Ammon's horn (tissue), 1 donor: ENCODE measurements at regions not wholly inside any gene's neighbourhood (a gene's known extent, or its start where the extent isn't known, plus 50 kb on each side); places are given as distances from the start of the nearest gene placed in this dataset.

Experiments
- DNase-seq: peaks from one replicate; pipeline ENCODE4 v3.0.0-alpha.2; 2016; ENCODE audit warnings: low spot score

DNA sequence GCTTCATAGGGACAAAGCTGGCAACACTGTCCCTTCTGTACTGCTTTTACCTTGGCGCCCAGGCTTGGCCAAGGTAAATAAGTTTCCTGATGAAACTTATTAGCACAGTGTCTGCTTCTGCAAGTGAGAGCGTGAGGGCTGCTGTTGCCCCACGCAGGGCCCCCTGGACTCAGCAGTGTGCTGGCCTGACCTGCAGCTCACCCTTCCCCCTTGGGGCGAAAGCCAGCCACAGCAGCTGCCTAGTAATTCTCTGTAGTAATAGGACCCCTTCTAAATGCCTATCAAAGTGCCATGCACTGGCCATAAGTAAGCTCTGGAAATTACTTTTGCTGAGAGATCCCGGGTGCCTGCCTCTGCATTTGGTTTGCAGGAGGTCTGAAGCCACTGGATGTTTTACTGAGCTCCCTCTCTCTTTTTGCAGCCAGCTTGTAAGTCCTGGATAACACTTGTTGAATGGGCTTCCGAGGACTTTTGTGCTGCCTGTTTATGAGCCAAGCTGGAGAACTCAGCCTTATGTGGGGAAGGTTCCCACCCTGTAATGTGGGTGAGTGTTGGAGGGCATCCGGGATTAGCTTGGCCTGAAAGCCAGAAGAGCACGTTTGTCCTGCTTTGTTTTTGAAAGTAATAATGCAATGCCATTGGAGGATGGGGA lies 293.9 kb downstream of the C7orf25 start:
- DNase-seq = no peak

DNA sequence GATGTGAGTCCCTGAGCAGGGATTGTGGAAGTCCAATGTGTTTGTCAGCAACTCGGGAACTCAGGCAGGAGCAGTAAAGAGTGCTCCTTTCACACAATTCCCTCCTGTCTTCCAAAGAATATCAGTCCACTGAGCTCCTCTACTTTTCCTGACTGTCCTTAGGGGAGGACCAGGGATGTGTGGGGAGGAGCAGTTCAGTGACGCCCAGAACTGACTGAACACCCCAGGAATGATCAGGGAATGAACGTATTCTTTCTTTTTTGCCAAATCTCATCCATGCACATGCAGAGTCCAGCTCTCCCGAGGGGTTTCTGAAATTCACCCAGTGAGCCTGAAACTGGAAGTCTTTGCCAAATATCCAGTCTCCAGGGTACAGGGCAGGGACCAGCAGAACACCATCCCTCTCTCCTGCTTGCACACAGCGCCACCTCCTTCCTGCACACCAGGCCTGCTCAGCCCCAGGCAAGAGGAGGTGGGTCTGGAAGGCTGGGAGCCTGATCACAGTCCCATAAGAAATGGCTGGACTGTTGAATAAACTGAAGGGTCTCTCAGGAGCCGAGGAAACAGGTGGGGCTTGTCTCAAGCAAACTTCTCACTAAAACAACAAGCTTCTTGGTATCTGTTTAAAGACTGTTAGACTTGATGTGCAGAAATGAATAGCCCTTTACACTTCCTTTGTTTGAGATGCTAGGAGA lies 294.7 kb downstream of the C7orf25 start:
- DNase-seq = no peak

DNA sequence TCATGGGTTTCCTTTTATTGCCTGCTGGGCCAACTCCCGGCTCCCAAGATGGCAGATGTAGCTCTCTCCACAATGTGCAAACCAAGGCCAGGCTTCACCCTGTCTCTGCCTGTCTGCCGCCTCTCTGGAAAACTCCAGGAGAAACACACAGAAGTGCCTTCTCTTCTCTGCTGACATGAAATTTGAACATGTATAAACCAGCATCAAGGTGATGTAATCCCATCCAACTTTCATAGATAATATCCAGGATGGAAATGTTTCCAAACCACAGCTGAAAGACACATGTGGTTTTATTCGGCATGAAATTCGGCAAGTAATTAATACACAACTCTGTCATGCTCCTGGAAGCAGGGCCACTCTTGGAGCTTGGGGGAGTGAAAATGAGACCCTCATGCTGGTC lies 297.2 kb downstream of the C7orf25 start:
- DNase-seq = no peak

DNA sequence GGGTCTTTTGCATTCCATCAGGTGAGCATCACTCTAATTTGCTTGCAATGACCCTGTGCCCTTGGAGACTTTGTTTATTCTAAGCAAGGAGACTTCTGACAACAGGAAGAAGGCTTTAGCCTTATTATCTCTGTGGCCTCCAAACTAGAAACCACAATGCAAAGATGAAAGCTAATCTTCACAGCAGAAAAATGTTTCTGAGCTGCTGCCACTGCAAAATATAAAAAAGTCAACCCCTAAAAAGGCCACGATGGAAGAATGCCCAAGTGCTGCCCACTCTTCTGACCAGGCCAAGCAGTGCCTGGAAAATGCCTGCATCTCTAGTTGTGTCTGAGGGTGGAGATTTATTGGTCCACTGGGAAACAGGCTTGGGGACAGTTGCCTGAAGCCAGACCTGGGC lies 299.9 kb downstream of the C7orf25 start:
- DNase-seq = no peak

DNA sequence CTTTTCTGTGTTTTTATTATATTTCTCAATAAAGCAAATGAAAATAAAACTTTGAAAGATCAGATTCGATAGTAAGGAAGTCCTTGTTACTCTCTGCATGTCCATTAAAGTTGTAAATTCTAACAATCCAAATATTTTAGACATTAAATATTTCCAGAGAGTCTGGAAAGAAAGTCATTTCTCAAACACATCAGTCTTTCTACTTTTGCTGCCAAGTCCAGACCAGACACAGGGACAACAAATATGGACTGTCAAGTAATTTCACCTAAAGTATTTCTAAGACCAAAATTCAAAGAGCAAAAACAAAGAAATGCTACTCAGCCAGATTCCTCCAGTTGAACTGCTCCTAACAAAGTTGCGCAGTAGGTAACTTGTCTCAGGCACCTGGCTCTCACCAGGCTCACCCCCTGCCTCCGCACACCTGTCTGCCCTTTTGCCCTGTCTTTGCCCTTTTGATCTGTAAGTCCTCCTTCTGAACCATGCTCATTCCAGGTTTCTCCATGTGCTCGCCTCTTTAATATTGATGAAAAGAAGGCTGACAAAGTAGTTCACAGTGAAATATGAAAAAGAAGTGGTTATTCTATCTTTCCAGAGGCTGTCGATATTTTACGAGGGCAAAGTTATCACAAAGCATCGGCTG lies 300.5 kb downstream of the C7orf25 start:
- DNase-seq = no peak

DNA sequence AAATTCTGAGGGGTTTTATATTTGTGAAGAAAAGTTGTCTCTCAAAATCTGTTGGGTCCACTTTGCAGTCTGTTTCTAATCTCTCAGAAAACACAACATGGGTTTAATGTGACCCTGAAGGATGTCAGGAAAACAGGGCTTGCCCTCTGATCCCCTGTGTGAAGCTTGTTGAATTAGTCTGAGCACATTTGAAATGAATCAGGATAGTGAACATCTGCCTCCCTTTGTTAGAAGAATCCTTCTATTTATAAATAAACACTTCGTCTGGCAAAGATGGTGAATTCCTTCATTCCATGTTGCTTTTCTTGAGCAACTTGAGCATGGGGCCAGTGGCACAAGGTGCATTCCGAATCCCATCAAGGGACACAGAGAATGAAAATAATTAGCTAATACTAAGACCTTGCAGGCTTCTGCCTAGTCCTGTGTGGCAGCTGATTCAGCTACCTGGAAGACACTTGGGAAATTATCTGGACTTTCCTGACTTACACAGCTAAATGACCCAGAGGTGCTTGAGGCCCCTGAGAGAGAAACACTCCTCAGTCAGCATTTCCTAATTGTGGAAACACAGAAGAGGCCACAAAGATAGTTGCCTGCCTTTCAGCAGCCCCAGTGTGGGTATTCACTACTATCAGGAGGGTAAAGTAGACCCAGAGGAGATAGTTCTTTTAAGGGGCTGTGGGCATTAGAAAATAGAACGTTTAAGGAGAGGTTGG lies 305.5 kb downstream of the C7orf25 start:
- DNase-seq = no peak

DNA sequence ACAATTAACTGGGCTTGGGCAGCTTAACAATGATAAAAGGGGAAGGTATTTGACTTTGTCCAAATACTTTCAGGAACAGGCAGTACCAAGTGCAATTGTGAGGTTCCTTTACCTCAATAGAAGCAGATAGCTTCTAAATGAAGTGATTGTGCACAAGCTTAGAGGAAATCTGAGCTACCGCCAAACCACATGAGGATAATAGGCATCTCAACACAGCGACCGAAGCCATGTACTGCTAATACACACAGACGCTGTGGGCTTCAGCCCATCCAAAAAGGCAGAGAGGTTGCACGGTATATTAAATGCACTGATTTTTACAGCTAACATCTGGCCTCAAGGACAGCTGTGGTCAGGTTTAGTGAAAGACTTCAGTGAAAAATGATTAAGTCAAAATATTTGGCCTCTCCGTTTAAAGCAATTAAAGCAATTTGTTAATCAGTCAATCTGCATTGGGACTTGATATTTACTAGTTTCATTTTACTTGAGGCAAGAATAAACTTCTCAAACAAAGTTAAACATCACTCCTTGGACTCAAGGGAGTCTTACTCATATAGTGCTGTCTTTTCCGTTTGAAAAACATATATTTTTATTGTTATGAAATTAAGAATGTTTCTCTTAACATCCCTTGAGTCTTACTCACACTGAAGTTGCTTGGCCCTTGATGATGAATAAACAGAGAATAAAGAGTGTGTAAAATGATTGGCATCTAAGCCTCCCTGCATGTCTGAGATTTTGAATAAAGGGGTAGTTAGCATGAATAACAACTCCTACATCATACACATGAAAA lies 306.3 kb downstream of the C7orf25 start:
- peak; percentile 27 for DNase-seq

DNA sequence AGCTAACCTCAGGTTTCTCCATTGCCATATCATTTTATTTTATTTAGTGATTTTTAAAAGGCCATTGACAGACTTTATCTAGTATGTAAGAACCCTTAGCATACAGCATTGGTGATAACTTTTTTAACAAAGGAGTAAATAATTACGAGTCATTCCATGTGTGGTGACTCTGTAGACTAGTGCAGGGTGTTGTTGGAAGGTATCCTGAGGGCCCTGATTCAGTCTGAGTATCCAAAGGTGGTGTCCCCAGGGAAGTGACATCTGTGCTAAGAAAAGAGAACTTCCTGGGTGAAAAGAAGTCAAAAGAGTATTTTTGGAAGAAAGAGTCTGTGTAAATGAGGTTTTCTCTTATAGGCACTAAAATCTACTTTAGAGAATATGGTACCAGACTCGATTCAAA lies 308.4 kb downstream of the C7orf25 start:
- no peak for DNase-seq

DNA sequence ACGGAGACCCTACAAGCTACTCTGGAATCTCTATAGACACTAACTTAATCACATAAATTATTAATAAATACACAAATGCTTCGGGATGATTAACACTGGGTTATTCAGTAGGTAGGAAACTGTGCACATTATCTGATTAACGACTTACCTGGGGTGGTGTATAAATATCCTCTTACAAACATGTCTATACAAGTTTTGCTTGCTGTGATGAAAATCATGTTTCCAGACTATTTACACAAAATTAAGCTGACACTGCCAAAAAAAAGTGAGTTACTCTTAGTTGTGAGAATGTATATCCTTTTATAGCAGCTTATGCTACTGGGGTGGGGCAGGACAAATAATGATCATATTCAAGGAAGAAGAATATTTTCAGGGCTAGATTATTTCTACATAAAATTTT lies 314.6 kb downstream of the C7orf25 start:
- DNase-seq = no peak

DNA sequence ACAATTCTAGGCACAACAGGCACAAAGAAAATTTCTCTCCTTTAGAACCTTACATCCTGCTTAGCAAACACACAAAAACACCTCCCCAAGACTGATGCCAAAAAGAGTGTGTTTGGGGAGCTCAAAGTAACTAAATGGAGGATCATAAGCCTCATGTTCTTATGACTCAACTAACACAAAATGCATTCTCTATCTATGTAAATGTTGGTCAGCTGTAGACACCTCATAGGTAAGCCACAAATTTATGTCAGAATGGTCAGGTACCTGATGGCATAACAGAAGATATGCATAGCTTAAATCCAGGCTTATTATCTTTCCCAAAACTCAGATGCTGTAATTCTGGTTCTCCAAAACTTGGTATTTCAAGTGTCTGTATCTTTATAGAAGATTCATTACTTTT lies 315.1 kb downstream of the C7orf25 start:
- DNase-seq = no peak

DNA sequence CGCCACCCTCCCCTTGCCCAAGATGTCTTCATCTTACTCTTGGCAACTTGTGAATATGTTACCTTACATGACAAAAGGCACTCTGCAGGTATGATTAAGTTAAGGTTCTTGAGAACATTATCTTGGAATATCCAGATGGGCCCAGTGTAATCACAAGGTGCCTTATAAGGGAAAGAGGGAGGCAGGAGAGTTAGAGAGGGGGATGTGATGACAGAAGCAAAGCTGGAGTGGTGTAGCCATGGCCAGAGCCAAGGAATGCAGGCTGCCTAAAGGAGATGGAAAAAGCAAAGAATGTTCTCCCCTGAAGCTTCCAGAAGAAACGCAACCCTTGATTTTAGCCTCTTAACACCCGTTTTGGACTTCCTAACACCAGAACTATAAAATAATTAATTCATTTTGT lies 318.0 kb downstream of the C7orf25 start:
- no peak for DNase-seq

DNA sequence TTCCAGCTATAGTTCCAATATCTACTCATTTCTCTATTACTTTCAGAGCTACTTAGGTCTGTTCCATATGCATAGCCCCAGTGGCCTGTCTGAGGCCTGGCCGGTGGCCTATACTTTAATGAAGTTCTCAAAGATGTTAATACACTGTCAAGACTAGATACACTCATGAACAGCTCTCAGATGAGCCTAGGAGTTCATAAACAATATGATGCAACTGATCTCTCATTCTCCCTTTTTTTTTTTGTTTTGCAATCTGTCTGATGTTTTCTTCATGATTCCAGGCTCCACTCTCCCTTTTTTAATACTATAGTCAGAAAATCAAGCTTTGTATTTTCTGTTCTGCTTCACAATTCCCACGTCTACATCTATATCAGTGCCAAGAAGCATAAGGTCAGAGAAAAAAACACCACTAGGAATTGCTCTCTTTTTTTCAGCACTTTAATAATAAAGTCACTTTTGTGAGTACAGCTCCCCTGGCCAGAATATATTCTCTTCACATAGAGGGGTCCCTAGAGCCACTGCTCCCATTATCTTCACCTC lies 321.0 kb downstream of the C7orf25 start:
- no peak for DNase-seq

DNA sequence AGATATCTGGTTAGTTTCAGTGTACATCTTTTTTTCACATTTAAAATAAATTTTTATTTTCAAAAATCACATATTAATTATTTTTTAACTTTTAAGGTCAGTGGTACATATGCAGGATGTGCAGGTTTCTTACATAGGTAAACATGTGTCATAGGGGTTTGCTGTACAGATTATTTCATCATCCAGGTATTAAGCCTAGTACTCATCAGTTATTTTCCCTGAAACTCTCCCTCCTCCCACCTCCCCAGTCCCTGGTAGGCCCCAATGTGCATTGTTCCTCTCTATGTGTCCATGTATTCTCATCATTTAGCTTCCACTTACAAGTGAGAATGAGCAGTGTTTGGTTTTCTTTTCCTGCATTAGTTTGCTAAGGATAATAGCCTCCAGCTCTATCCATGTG lies 323.0 kb downstream of the C7orf25 start:
- DNase-seq = no peak

DNA sequence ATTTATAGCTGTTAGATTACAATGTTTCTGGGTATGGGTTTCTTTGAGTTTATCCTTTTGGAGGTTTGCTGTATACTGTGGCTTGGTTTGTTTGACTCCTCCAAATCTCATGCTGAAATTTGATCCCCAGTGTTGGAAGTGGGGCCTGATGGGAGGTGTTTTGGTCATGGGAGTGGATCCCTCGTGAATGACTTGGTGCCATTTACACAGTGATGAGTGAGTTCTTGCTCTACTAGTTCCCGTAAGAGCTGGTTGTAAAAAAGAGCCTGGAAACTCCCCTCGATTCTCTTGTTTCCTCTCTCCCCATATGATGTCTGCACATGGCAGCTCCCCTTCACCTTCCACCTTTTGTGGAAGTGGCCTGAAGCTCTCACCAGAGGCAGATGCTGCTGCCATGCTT lies 324.1 kb downstream of the C7orf25 start:
- DNase-seq = no peak

DNA sequence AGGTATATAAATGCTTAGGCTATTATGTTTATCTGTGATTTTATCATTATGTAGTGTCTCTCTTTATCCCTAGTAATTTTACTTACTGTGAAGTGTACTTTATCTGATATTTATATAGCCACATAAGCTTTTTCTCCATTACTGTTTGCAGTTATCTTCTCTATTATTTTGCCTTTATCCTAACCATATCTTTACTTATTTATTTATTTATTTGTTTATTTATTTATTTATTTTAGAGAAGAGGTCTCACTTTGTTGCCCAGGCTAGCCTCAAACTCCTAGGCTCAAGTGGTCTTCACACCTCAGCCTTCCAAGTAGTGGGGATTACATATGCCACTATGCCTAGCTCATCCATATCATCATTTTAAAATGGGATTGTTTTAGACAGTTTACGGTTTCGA lies 331.8 kb downstream of the C7orf25 start:
- DNase-seq = no peak

DNA sequence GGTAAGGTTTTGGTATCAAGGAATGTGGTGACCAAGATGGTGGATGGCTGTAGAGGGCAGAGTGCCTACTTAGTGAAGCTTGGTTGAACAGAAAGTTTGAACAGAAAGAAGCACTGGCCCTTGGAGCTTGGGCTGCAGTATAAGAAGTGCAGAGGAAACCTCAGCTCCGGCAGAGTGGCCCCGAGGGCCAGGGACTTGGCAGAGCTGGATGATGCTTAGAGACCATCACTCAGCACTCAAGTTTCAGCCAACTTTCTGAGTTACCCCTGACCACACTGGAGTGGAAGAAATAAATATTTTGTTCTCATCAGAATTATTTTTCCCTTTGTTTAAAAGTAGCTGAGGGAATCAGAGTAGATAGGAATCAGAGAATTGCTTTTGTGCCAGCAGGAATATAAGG lies 336.7 kb downstream of the C7orf25 start:
- no peak for DNase-seq

DNA sequence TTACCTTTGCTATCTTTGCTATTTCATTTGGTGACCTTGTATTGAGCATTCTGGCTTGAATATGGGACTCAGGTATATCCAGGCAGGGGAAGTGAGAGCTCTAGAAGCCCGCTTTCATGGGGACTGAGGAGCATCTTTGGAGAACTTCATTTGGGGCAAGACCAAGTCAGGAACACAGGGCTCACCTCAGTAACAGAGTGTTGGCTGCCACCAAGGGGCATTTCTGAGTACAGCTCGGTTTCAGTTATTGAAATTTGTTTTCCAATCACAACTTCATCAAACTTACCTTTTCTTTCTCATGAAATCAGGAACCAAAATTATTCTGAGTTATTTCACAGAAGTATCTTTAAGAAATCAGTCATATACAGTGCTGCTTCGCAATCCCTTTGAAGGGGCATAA lies 337.2 kb downstream of the C7orf25 start:
- DNase-seq = peak; percentile 4

DNA sequence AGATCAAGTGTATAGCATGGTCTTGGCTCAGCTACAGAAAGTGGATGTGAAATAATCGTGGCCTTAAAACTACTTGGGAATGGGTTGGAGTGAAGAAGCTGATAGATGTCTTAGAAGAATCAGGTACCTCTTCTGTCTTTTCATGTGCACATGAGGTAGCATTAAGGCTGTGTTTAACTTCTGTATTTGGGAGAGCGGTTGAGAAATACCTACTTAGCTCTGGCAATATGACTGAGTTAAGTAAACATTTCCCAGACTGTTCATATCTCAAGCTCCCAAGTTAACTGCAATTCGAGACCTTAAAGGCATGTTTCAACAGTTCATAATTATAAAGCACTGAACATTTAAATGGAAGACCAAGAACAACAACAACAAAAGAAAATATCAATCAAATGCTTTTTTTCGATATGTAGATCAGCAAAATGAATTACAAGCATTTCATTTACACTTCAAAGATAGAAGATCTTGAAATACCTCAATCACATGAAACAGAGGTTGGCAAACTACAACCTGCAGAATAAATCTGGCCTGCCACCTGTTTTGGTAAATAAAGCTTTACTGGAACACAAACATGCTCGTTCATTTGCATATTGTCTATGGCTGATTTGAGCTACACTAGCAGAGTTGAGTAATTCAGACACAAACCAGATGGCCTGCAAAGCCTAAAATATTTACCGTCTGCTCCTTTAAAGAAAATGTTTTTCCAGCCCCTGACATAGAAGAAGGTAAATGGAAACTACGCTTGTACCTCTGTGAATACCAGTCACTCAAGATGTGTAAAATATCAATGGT lies 337.1 kb upstream of the GLI3 start:
- peak; percentile 13 for DNase-seq

DNA sequence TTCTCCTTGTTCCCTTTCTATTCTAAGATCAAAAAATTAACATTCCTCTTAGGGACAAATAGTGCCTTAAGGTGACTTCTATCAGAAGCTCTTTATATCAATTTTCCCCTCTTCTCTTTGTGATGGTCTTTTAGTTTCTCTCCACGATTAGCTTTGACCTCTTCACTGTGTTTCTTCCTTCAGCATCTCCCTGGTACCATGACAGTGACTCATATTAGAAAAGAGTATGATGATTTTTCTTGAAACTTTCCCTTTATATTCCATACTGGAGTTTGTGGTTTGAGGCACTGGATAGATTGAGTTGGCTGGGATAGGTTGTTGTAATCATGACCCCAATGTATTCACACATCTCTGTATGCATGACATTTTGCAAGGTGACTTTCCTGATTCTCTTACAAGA lies 335.6 kb upstream of the GLI3 start:
- no peak for DNase-seq

DNA sequence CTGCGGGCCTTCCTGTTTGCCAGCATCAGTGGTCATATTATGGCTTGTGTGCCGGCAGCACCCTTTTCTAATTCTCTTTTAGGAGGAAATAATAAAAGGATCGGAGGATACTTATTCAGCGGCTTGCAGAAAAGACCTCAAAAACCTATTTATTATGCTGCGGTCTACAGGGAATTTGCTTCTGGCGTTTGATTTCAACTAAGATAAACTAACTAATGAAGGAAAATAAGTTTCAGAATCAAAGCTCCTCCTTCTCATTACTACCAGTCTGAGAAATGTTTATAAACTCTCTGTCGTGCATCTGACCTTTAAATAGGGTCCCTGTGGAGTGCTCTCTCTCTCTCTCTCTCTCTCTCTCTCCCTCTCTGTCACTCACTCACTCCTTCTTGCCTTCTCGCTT lies 335.0 kb upstream of the GLI3 start:
- no peak for DNase-seq

DNA sequence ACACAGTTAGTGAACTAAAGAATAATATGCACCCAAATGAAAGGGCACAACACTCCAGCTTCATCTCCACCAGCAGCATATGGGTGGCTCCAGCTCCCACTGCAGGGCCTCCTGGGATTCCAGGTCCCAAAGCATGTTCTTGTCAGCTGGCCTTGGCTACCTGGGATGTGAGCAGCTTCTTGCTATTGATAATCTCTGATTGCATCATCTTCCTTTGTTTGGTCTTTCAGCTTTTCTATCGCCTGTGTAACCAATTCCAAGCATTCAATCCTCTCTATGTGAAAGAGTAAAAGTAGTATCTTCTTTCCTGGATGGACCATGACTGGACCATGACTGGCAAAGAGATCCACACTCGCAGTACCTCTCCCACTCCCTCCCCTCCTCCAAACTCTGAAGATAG lies 333.9 kb upstream of the GLI3 start:
- no peak for DNase-seq
